ENCODE measurements at regions not wholly inside any gene's neighbourhood (a gene's known extent, or its start where the extent isn't known, plus 50 kb on each side); places are given as distances from the start of the nearest gene placed in this dataset.

DNA sequence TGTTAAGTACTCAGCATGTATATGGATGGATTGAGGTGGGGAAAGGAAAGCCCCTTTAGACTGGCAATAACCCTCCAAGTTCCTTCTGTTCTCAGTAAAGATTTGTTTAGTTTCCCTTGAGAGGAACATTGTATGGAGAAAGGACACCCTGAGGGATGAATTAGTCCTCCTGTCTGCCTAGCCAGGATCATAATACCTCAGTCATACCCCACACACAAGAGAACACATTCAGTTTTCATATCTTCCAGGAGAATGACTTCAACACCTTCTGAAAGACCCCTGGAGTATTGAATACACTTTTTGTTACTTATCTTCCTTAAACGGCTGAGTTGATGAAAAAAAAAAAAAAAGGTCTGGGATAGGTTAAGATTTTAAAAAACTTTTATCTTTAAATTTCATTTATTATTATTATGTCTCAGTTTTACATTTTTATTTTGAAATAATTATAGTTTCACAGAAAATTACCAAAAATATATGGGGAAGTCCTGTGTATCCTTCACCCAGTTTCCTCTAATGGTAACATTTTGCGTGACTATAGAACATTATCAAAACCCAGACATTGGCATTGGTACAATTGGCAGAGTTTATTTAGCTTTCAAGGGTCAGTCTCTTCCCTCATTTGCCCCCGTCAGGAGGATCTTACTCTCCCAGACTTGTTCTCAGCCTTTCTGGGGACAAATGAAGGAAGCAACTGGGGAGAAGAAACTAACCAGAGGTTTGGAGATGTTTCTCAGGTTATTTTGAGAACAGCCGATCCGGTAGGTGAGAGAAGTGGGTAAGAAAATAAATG is 88.0 kb downstream of the ACTBL2 start:
- Histone ChIP-seq H3K4me1 (no peaks in the 10 kb centered on the region), H3K36me3 (no peaks in the 10 kb centered on the region), H3K27ac (no peak overlapping the region), H3K4me3 (no peak overlapping the region), H3K27me3 (no peaks in the 10 kb centered on the region), H3K9me3 (no peaks in the 10 kb centered on the region)
- in situ Hi-C loops (cut with MboI; ENCODE audit: low sequenced_read_pairs in 4 of 4), result no loop called here
- no peak for DNase-seq
- intact Hi-C loops (cut with DNase I; ENCODE audit: low total_unique reads), result no loop called here
- ATAC-seq, result no peak
- TF ChIP-seq, protein P1, sequence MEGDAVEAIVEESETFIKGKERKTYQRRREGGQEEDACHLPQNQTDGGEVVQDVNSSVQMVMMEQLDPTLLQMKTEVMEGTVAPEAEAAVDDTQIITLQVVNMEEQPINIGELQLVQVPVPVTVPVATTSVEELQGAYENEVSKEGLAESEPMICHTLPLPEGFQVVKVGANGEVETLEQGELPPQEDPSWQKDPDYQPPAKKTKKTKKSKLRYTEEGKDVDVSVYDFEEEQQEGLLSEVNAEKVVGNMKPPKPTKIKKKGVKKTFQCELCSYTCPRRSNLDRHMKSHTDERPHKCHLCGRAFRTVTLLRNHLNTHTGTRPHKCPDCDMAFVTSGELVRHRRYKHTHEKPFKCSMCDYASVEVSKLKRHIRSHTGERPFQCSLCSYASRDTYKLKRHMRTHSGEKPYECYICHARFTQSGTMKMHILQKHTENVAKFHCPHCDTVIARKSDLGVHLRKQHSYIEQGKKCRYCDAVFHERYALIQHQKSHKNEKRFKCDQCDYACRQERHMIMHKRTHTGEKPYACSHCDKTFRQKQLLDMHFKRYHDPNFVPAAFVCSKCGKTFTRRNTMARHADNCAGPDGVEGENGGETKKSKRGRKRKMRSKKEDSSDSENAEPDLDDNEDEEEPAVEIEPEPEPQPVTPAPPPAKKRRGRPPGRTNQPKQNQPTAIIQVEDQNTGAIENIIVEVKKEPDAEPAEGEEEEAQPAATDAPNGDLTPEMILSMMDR (IDR thresholded peaks at IDR 0.05 in 4 of 5, conservative IDR thresholded peaks at IDR 0.05 in 1 of 5), result no peak
- TF ChIP-seq POLR2A (IDR thresholded peaks at IDR 0.05), result no peak

DNA sequence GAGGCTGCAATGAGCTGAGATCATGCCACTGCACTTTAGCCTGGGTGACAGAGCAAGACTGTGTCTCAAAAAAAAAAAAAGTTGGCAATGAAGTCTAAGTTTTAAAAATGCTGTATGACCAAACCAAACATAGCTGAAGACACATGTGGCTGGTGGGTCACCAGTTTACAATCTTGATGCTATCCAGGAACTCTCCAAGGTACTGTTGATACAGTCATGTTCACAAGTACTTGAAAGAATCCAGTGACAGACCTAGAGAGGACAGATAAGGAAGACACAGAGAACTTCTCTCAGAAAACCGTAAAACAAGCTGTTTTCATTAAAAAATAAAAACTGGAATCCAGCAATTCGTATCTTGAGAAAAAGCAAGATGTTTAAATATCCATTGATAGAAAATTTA is 95.7 kb downstream of the ACTBL2 start:
- H3K9me3 ChIP-seq, result no peaks in the 10 kb centered on the region
- ATAC-seq, result no peak
- intact Hi-C loops (cut with DNase I; ENCODE audit: low total_unique reads) (no loop called here), in situ Hi-C loops (cut with MboI; ENCODE audit: low sequenced_read_pairs in 4 of 4) (no loop called here)
- H3K27ac ChIP-seq, result no peak overlapping the region
- H3K4me1 ChIP-seq, result no peaks in the 10 kb centered on the region
- no peak for DNase-seq
- no peaks in the 10 kb centered on the region for H3K27me3 ChIP-seq
- H3K36me3 ChIP-seq, result no peaks in the 10 kb centered on the region
- TF ChIP-seq, protein P1 (IDR thresholded peaks at IDR 0.05 in 4 of 5, conservative IDR thresholded peaks at IDR 0.05 in 1 of 5), result no peak
- TF ChIP-seq POLR2A (IDR thresholded peaks at IDR 0.05), result no peak
- no peak overlapping the region for H3K4me3 ChIP-seq

DNA sequence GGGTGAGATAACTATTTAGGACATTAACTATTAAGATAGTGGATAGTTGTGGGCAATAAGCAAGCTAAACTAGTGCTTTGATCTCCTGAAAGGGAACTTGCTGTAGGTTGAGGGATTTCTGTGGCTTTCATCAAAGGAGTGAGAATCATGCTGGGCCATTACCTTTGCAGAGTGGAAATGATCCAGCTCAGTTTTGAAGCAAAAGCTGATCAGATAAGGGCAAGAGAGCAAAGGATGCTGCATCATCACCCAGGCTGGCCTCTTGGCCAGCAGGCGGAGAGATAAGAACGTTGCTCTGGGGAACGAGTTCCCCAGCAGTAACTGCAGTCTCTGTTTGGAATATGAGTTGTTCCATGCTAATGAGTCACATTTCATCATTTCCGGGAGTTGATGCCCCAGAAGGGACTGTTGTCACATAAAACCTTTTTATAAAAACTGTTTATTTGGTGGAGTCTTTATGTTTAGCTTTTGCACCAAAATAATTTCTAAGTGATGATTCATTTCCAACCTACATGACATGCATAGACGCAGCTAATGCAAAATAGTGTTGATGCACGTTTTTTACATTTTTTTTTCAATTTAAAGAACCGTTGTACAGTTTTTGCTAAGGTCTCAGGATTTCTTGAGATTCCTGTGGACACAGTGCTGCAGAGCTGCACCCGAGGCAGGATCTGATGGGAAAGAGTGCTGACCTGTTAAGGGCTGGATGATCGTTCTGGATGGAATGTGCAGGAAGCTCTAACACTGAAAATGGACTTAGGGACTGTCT is 99.3 kb downstream of the ACTBL2 start:
- Histone ChIP-seq H3K27ac (no peak overlapping the region), H3K27me3 (no peaks in the 10 kb centered on the region), H3K9me3 (no peaks in the 10 kb centered on the region), H3K36me3 (no peaks in the 10 kb centered on the region), H3K4me3 (no peak overlapping the region), H3K4me1 (no peaks in the 10 kb centered on the region)
- in situ Hi-C loops (cut with MboI; ENCODE audit: low sequenced_read_pairs in 4 of 4) (no loop called here), intact Hi-C loops (cut with DNase I; ENCODE audit: low total_unique reads) (no loop called here)
- DNase-seq, result no peak
- no peak for ATAC-seq
- TF ChIP-seq POLR2A (IDR thresholded peaks at IDR 0.05), result no peak
- TF ChIP-seq, protein P1 (IDR thresholded peaks at IDR 0.05 in 4 of 5, conservative IDR thresholded peaks at IDR 0.05 in 1 of 5), result no peak

DNA sequence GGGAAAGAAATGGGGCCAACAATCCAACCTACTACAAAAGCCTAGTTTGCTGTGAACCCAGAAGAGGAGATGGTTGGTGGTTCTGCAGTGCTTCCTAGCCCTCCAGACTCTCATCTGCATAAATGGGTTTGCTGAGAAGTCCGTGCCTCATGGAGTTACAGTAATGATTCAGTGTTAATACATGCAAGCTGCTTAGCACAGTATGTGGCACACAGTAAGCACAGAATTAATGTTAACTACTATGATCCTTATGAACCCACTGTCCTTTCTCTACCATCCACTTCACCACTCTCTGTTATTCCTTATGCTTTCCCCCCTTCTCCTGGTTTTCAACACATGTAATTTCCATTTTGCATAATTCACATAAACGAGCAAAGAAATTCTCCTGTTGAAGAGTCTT is 100.0 kb downstream of the ACTBL2 start:
- H3K9me3 ChIP-seq, result no peaks in the 10 kb centered on the region
- DNase-seq (no peak), ATAC-seq (no peak)
- in situ Hi-C loops (cut with MboI; ENCODE audit: low sequenced_read_pairs in 4 of 4), result no loop called here
- H3K4me1 ChIP-seq, result no peaks in the 10 kb centered on the region
- H3K27ac ChIP-seq, result no peak overlapping the region
- no peaks in the 10 kb centered on the region for H3K27me3 ChIP-seq
- H3K4me3 ChIP-seq, result no peak overlapping the region
- intact Hi-C loops (cut with DNase I; ENCODE audit: low total_unique reads), result no loop called here
- H3K36me3 ChIP-seq, result no peaks in the 10 kb centered on the region
- no peak for TF ChIP-seq POLR2A (IDR thresholded peaks at IDR 0.05)
- TF ChIP-seq, protein P1 (IDR thresholded peaks at IDR 0.05 in 4 of 5, conservative IDR thresholded peaks at IDR 0.05 in 1 of 5), result no peak

Data from gastrocnemius medialis (tissue), 4 donors.